IMR-90 (cell line): ENCODE measurements at regions not wholly inside any gene's neighbourhood (a gene's known extent, or its start where the extent isn't known, plus 50 kb on each side); places are given as distances from the start of the nearest gene placed in this dataset.

ENCODE experiments used
- ATAC-seq: fragments of 200-7000 bp; cut with Tn5 transposase; 2 replicates; pipeline ENCODE4 v1.9.1; 2020; ENCODE audit warnings: low read depth, mild to moderate bottlenecking, moderate library complexity
- BruUV-seq: library from RNA; stranded (reverse); fragments of 400-500 nt; replicated peaks from 2 replicates; lab custom pipeline; 2021; lab: Mats Ljungman, UMichigan
- CTCF ChIA-PET: fragments of 300-600 bp; formaldehyde crosslinking; extraction: SDS; loops from one replicate; lab custom pipeline; 2021; ENCODE audit warnings: antibody characterized with exemption; lab: Yijun Ruan, JAX
- POLR2A ChIA-PET: fragments of 300-600 bp; sonication (Branson Sonifier 250); formaldehyde crosslinking; loops from one replicate; lab custom pipeline; 2022; ENCODE audit warnings: antibody characterized with exemption; ENCODE audit not compliant: unreplicated experiment; lab: Charles Lee
- DNase-seq: peaks from one replicate; pipeline ENCODE4 v3.0.0; 2013
- H2AFZ ChIP-seq: replicated peaks from 2 replicates; pipeline ENCODE3; 2013; ENCODE audit warnings: low read length, mild to moderate bottlenecking; ENCODE audit not compliant: poor library complexity
- H2AK5ac ChIP-seq: 2 replicates; pipeline ENCODE4 v1.6.1; 2013; ENCODE audit warnings: low read depth, low read length, inconsistent platforms
- H2AK9ac ChIP-seq: replicated peaks from 2 replicates; pipeline ENCODE3; 2013; ENCODE audit warnings: mild to moderate bottlenecking, low read depth, low read length, moderate library complexity; ENCODE audit not compliant: poor library complexity
- H2BK120ac ChIP-seq: 2 replicates; pipeline ENCODE4 v1.6.1; 2013; ENCODE audit warnings: low read depth, low read length, inconsistent platforms
- H2BK15ac ChIP-seq: 3 replicates; pipeline ENCODE4 v1.6.1; 2013; ENCODE audit warnings: low read depth, low read length, inconsistent platforms
- H2BK20ac ChIP-seq: 2 replicates; pipeline ENCODE4 v1.6.1; 2013; ENCODE audit warnings: low read depth, mild to moderate bottlenecking, inconsistent platforms, low read length, moderate library complexity
- H2BK5ac ChIP-seq: 2 replicates; pipeline ENCODE4 v1.6.1; 2013; ENCODE audit warnings: mild to moderate bottlenecking, low read depth, low read length, inconsistent platforms; ENCODE audit not compliant: poor library complexity, severe bottlenecking
- H3K14ac ChIP-seq: replicated peaks from 2 replicates; pipeline ENCODE4 v1.6.1; 2013; ENCODE audit warnings: low read depth, low read length, inconsistent platforms
- H3K18ac ChIP-seq: 2 replicates; pipeline ENCODE4 v1.6.1; 2013; ENCODE audit warnings: low read depth, low read length, control low read depth
- H3K23ac ChIP-seq: 2 replicates; pipeline ENCODE4 v1.6.1; 2013; ENCODE audit warnings: low read depth, low read length, inconsistent platforms
- H3K27ac ChIP-seq: 2 replicates; pipeline ENCODE4 v1.5.1; 2013; ENCODE audit warnings: mild to moderate bottlenecking, control low read depth, low read length; ENCODE audit not compliant: insufficient read depth
- H3K27me3 ChIP-seq: 2 replicates; pipeline ENCODE4 v1.6.1; 2013; ENCODE audit warnings: low read length; ENCODE audit not compliant: control insufficient read depth, insufficient read depth
- H3K36me3 ChIP-seq: 2 replicates; pipeline ENCODE4 v1.6.1; 2013; ENCODE audit warnings: low read length, mixed read lengths; ENCODE audit not compliant: control insufficient read depth, insufficient read depth
- H3K4ac ChIP-seq: 2 replicates; pipeline ENCODE4 v1.6.1; 2013; ENCODE audit warnings: low read depth, low read length, inconsistent platforms
- H3K4me1 ChIP-seq: 2 replicates; pipeline ENCODE4 v1.6.1; 2013; ENCODE audit warnings: low read length, mixed read lengths; ENCODE audit not compliant: control insufficient read depth, insufficient read depth
- H3K4me2 ChIP-seq: 2 replicates; pipeline ENCODE4 v1.6.1; 2013; ENCODE audit warnings: low read depth, mild to moderate bottlenecking, control low read depth, low read length, moderate library complexity
- H3K4me3 ChIP-seq: 2 replicates; pipeline ENCODE4 v1.5.1; 2013; ENCODE audit warnings: low read depth, mild to moderate bottlenecking, control low read depth, low read length, moderate library complexity; ENCODE audit not compliant: insufficient read depth
- H3K56ac ChIP-seq: 2 replicates; pipeline ENCODE4 v1.6.1; 2013; ENCODE audit warnings: low read length, inconsistent platforms; ENCODE audit not compliant: insufficient read depth; ENCODE audit errors: extremely low read depth
- H3K79me1 ChIP-seq, 2 experiments: 2 replicates each; pipeline ENCODE4 v1.6.1; 2013; ENCODE audit warnings: low read length in 2 of 2, inconsistent platforms in 1 of 2, low read depth in 1 of 2
- H3K9ac ChIP-seq: 2 replicates; pipeline ENCODE4 v1.6.1; 2013; ENCODE audit warnings: low read depth, low read length, control low read depth
- H3K9me1 ChIP-seq: 2 replicates; pipeline ENCODE4 v1.6.1; 2013; ENCODE audit warnings: low read length, inconsistent platforms; ENCODE audit not compliant: insufficient read depth
- H3K9me3 ChIP-seq: 2 replicates; pipeline ENCODE4 v1.6.1; 2013; ENCODE audit warnings: low read length; ENCODE audit not compliant: control insufficient read depth, insufficient read depth
- H4K20me1 ChIP-seq: 2 replicates; pipeline ENCODE4 v1.6.1; 2013; ENCODE audit warnings: low read length, inconsistent platforms; ENCODE audit not compliant: insufficient read depth
- H4K5ac ChIP-seq: 2 replicates; pipeline ENCODE4 v1.6.1; 2013; ENCODE audit warnings: mild to moderate bottlenecking, low read depth, low read length, control low read depth
- H4K8ac ChIP-seq, 2 experiments: 2 replicates each; pipeline ENCODE4 v1.6.1; 2013; ENCODE audit warnings: low read depth in 2 of 2, low read length in 2 of 2, control low read depth in 1 of 2, inconsistent platforms in 1 of 2
- H4K91ac ChIP-seq: 2 replicates; pipeline ENCODE4 v1.6.1; 2013; ENCODE audit warnings: low read depth, low read length, inconsistent platforms; ENCODE audit not compliant: insufficient read depth
- BHLHE40 ChIP-seq: fragments of 150-350 bp; IDR thresholded peaks from 2 replicates; pipeline ENCODE4 v1.6.1; 2016; ENCODE audit warnings: mild to moderate bottlenecking, low read depth, low read length
- CEBPB ChIP-seq: IDR thresholded peaks from 2 replicates; pipeline ENCODE4 v1.6.1; 2012; ENCODE audit warnings: low read depth, low read length, improper control_type of control experiment
- CHD1 ChIP-seq: IDR thresholded peaks from 2 replicates; pipeline ENCODE4 v1.6.1; 2012; ENCODE audit warnings: low read depth, low read length, improper control_type of control experiment
- CTCF ChIP-seq: conservative IDR thresholded peaks from 2 replicates; pipeline ENCODE4 v1.5.1; 2012; ENCODE audit warnings: mild to moderate bottlenecking, low read depth, low read length, improper control_type of control experiment
- ELK1 ChIP-seq: fragments of 150-350 bp; IDR thresholded peaks from 2 replicates; pipeline ENCODE4 v1.6.1; 2016; ENCODE audit warnings: low read depth, mild to moderate bottlenecking, low read length, moderate library complexity, borderline replicate concordance
- FOS ChIP-seq: fragments of 150-350 bp; IDR thresholded peaks from 2 replicates; pipeline ENCODE4 v1.6.1; 2016; ENCODE audit warnings: low read depth, low read length
- MAFK ChIP-seq: IDR thresholded peaks from 2 replicates; pipeline ENCODE4 v1.6.1; 2012; ENCODE audit warnings: low read depth, low read length, improper control_type of control experiment
- MAZ ChIP-seq: IDR thresholded peaks from 2 replicates; pipeline ENCODE4 v1.6.1; 2012; ENCODE audit warnings: low read depth, mild to moderate bottlenecking, low read length, improper control_type of control experiment, moderate library complexity, borderline replicate concordance
- MXI1 ChIP-seq: IDR thresholded peaks from 2 replicates; pipeline ENCODE4 v1.6.1; 2012; ENCODE audit warnings: low read depth, mild to moderate bottlenecking, low read length, moderate library complexity, borderline replicate concordance
- NFE2L2 ChIP-seq: fragments of 150-350 bp; IDR thresholded peaks from 2 replicates; pipeline ENCODE4 v1.6.1; 2016; ENCODE audit warnings: low read depth, mild to moderate bottlenecking, low read length
- POLR2A ChIP-seq: IDR thresholded peaks from 2 replicates; pipeline ENCODE4 v1.6.1; 2012; ENCODE audit warnings: mild to moderate bottlenecking, low read depth, low read length
- RAD21 ChIP-seq: IDR thresholded peaks from 2 replicates; pipeline ENCODE4 v1.6.1; 2012; ENCODE audit warnings: low read length, improper control_type of control experiment
- RCOR1 ChIP-seq: IDR thresholded peaks from 2 replicates; pipeline ENCODE4 v1.6.1; 2012; ENCODE audit warnings: mild to moderate bottlenecking, low read length, improper control_type of control experiment; ENCODE audit not compliant: insufficient replicate concordance
- RFX5 ChIP-seq: IDR thresholded peaks from 2 replicates; pipeline ENCODE4 v1.8.0; 2012; ENCODE audit warnings: low read depth, mild to moderate bottlenecking, low read length, moderate library complexity
- SMC3 ChIP-seq: fragments of 150-350 bp; IDR thresholded peaks from 2 replicates; pipeline ENCODE4 v1.6.1; 2016; ENCODE audit warnings: low read depth, mild to moderate bottlenecking, antibody characterized with exemption, low read length, moderate library complexity
- USF2 ChIP-seq: fragments of 150-350 bp; IDR thresholded peaks from 2 replicates; pipeline ENCODE4 v1.6.1; 2017; ENCODE audit warnings: mild to moderate bottlenecking, antibody characterized with exemption, low read length, low read depth
- WGBS, 2 experiments: methylation state at CpG; one replicate each; pipeline versions ENCODE4 v1.1.5 to v1.1.7; 2013; ENCODE audit warnings: missing lambda C conversion rate in 2 of 2; ENCODE audit not compliant: insufficient read length in 1 of 2; ENCODE audit errors: extremely low coverage in 2 of 2; 5-methylcytosine and 5-hydroxymethylcytosine counted together
- dilution Hi-C: fragments of 300-500 bp; cut with HindIII; formaldehyde crosslinking; loops from one replicate; pipeline ENCODE4 v1.14.3; 2018; ENCODE audit warnings: low sequenced_read_pairs; ENCODE audit not compliant: unreplicated experiment
- in situ Hi-C: fragments of 300-500 bp; cut with MboI; formaldehyde crosslinking; loops from 3 replicates; pipeline ENCODE4 v1.14.3; 2019; ENCODE audit warnings: low sequenced_read_pairs, inconsistent platforms, mixed read lengths
- intact Hi-C: fragments of 100-400 bp; cut with micrococcal nuclease; formaldehyde crosslinking; loops from 2 replicates; pipeline ENCODE4 v1.10.0; 2022

DNA sequence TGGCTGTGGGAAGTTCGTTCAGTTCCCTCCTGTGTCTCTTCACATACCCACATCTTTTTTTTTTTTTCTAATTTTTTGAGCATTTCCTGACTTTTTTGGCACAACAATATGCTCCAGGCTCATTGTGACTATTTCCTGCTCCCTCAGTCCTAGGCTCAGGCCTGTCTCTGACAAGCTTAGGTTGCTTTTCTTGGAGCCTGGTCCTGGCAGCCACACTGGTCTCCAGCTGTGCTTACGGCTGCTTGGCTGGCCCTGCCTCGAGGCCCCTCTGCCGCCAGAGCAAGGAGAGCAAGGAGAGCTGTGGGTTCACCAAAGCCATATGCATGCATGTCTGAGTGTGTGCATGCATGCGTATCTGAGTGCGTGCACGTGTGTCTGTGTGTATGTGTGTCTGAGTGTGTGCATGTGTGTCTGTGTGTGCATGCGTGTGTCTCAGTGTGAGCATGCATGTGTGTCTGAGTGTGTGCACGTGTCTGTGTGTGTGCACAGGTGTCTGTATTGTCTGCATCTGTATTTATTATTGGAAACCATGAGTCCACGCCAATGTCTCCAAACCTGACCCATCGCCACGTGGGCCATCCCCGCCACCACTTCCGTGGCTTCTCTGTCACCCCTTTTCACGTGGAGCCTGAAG is 766.1 kb upstream of the SALL3 start:
- Histone ChIP-seq H3K4ac (no peak overlapping the region), H4K8ac (no peak overlapping the region), H3K27ac (no peak overlapping the region), H2BK5ac (no peak overlapping the region), H3K23ac (no peak overlapping the region), H3K4me1 (no peaks in the 10 kb centered on the region), H3K14ac (no peak overlapping the region), H2BK120ac (no peak overlapping the region), H2BK20ac (no peak overlapping the region), H2BK15ac (no peak overlapping the region), H3K4me3 (no peak overlapping the region), H3K36me3 (no peaks in the 10 kb centered on the region), H3K4me2 (no peak overlapping the region), H3K27me3 (no peaks in the 10 kb centered on the region), H3K56ac (no peak overlapping the region), H4K5ac (no peak overlapping the region), H2AFZ (no peak overlapping the region), H3K9ac (no peak overlapping the region), H4K20me1 (no peaks in the 10 kb centered on the region), H2AK9ac (no peak overlapping the region), H3K79me1 (no peaks in the 10 kb centered on the region), H2AK5ac (no peak overlapping the region), H4K91ac (no peak overlapping the region), H3K18ac (no peak overlapping the region), H3K9me3 (peaks cover 36% of the 10 kb centered on the region), H3K9me1 (no peaks in the 10 kb centered on the region)
- POLR2A ChIA-PET, result no interaction called here
- in situ Hi-C loops, result no loop called here
- no peak for ATAC-seq
- no peak for TF ChIP-seq MXI1
- no peak for TF ChIP-seq MAZ
- no peak for TF ChIP-seq NFE2L2
- TF ChIP-seq CTCF, result no peak
- no peak for TF ChIP-seq MAFK
- no peak for TF ChIP-seq POLR2A
- TF ChIP-seq RCOR1, result no peak
- no peak for TF ChIP-seq CHD1
- TF ChIP-seq ELK1, result no peak
- no peak for TF ChIP-seq SMC3
- no peak for TF ChIP-seq CEBPB
- TF ChIP-seq FOS, result no peak
- TF ChIP-seq RAD21, result no peak
- TF ChIP-seq RFX5, result no peak
- TF ChIP-seq USF2, result no peak
- no peak for TF ChIP-seq BHLHE40
- dilution Hi-C loops, result no loop called here
- intact Hi-C loops, result no loop called here
- 69% methylated on average over 9 of the region's 15 CpGs; no CpG with 5 or more reads in 1 of the 2 experiments for WGBS, 2 experiments
- CTCF ChIA-PET, result no interaction called here
- no peak for DNase-seq
- BruUV-seq, result no TSS peak
